NCI-H2171 (cell line): ENCODE measurements at regions not wholly inside any gene's neighbourhood (a gene's known extent, or its start where the extent isn't known, plus 50 kb on each side); places are given as distances from the start of the nearest gene placed in this dataset.
"Not testable (repeated sequence)": the region's sequence is repeated elsewhere in the genome, so short reads cannot be mapped to it uniquely, and the experiment has no call there.

Experiments
- DNase-seq: peaks from one replicate; lab custom pipeline; 2025; lab: John Stamatoyannopoulos, UW

DNA sequence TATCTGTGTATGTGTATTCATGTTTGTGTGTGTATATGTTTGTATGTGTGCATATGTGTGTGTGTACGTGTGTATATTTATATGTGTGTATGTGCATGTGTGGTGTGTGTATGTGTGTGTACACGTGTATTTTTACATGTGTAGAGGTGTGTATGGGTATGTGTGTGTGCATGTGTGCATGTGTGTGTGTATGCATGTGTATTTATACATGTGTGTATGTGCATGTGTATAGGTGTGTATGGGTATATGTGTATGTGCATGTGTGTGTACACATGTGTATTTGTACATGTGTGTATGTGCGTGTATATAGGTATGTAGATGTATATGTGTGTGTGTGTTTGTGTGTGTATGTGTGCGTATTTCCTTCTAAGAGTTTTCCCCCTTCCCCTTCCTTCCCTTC, 207.7 kb upstream of the ATP6AP2 start:
- no peak for DNase-seq

- DNase-seq = no peak
Measured at GRCh38 chrX:40371376-40371775, 209.4 kb upstream of the ATP6AP2 start.

DNA sequence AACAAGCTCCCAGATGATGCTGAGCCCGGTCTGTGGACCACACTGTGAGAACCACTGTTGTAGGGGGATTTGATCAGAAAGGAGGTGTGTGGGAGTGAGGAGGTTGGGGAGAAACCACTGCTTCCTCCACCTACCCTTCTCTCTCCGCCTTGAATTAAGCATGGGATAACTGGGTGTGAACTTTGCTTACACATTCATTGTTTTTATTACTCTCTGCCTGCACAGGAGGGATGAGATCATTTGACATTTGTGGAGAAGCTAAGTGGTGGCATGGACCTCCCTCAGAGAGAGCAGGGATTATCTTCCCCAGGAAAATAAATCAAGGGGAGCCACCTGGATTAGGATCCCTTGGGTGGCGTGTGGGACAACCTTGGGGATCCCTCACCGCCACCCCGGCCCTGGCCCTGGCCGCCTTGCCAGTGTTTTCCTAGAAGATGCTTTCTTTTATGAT, 212.1 kb upstream of the ATP6AP2 start:
- DNase-seq = no peak

GRCh38 chrX:40366661-40367060, 214.1 kb upstream of the ATP6AP2 start:
- DNase-seq = no peak

DNA sequence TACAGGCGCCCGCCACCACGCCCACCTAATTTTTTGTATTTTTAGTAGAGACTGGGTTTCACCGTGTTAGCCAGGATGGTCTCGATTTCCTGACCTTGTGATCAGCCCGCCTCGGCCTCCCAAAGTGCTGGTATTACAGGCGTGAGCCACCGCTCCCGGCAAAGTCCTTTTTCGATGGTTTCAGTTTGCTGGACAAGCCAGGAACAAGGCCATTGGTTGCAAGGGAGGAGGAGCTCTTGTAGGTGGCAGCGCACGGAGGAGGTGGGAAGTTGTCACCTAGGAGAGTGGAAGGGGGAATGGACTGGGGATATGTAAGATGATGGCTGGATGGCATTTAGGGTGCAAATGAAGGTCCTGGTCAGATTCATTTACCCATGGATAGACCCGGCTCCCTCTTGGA, 218.5 kb upstream of the ATP6AP2 start:
- DNase-seq = not testable (repeated sequence)

- no peak for DNase-seq
Measured at GRCh38 chrX:40360557-40360956, 220.2 kb upstream of the ATP6AP2 start.

DNA sequence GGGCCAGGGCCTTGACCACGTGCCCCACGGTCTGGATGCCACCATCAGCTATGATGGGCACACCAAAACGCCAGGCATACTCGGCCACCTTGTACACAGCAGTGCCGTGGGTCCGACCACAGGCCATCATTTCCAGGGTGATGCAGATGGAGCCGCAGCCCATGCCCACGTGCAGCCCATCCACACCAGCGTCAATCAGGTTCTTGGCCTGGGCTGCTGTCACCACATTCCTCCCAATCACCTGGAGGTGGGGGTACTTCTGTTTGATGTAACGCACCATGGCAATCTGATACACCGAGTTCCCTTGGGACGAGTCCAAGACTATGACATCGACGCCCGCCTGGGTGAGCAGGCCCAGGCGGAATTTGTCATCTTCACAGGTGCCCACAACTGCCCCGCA, 221.2 kb upstream of the ATP6AP2 start:
- no peak for DNase-seq

DNA sequence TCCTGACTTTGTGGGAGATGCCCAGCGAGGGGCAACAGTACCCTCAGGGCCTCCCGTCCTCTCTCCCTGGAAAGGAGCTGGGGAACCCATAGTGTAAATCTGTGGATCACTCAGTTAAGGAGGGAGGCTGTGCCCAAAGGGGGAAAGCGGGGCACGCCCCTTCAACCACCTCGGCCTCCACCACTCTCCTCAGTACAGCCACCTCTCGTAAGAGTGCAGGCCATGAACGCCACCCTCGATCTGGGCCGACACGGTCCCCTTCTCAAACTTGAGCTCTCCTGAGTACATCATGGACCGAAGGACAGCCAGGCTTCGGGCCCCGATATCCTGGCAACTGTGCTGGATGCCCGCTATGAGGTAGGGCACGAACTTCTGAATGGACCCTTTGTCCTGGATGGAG, 221.8 kb upstream of the ATP6AP2 start:
- DNase-seq = no peak

- no peak for DNase-seq
Measured at GRCh38 chrX:40349251-40349650, 231.5 kb upstream of the ATP6AP2 start.

- no peak for DNase-seq
Measured at GRCh38 chrX:40346379-40346778, 234.4 kb upstream of the ATP6AP2 start.

DNA sequence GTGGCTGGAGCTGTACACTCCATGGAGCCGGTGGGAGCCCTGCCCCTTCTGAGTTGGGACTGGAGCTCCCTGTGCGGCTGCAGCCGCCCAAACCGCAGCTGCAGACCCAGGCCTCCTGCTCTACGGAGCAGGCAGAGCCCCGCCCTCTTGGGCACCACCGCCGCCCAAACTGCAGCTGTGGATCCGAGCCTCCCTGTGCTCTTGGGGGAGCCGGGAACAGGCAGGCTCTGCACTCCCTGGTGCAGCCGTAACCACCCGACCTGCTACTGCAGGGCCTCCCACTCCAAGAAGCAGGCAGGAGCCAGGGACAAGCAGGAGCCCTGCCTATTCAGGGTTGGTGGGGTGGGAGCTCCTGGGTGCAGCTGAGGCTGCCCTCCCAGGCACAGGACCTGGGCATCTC, 237.5 kb upstream of the ATP6AP2 start:
- no peak for DNase-seq

- no peak for DNase-seq
Measured at GRCh38 chrX:40340116-40340515, 240.7 kb upstream of the ATP6AP2 start.

DNA sequence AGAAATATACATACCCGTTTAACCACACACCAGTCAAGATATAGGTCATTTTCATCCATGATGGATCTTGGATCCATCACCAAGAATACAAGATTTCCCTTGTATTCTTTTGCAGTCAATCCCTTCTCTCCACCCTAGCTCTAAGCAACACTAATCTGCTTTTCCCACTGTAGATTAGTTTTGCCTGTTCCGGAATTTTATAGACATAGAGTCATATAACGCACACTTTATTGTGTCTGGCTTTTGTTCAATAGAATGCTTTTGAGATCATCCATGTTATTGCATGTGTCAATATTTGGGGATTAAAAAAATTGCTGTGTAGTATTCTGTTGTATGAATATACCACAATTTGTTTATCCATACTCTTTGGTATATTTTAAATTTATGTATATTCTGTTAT, 235.6 kb upstream of the BCOR start:
- DNase-seq = no peak

- DNase-seq = no peak
Measured at GRCh38 chrX:40331762-40332161, 234.0 kb upstream of the BCOR start.

DNA sequence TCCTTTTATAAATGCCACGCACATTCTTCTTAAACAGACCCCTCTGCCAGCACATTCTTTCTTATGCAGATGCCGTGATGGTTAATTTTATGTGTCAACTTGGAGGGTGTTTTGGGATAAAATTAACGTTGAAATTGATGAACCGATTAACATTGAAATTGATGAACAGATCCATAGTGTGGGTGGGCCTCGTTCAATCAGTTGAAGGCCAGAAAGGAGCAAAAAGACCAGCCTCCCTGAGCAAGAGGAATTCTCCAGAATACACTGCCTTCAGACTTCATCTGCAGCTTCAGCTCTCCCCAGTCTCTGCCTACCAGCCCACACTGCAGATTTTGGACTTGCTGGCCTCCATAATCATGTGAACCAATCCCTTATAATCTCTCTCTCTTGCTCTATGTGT, 233.6 kb upstream of the BCOR start:
- no peak for DNase-seq

DNA sequence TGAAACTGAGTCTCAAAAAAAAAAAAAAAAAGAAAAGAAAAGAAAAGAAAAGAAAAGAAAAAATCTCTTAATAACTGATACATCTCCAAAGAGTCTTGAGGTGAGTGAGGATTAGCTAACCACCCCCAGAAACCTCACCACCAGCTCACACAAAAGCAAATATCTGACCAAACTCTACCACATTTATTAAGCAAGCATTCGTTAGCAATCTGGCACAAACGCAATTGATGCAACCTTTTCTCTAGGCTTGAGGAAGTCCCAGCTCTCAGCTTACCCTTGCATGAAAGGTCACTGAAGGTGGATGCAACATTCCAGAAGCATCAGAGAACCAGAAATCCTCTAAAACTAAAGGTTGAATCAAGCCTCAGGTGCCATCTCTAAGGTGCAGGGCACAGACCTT, 231.9 kb upstream of the BCOR start:
- DNase-seq = no peak

DNA sequence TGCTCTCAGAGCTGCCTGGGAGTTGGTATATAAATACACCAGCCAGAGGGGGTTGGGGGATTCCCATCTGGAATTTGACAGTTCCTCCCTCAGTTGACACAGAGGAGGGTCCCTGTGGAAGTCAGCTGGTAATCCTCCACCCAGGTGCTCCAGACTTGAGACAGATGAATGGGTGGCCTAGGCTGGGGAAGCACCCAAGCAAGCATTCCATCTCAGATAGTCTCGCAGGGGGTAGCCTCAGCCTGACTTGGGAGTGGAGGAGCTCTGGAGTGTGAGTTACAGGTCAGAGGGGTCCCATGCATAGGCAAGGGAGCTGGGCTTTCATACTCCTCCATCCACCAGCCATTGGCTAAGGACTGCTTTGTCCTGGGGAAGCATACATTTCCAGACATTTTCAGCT, 229.3 kb upstream of the BCOR start:
- DNase-seq = no peak

GRCh38 chrX:40326186-40326965, 228.6 kb upstream of the BCOR start:
- DNase-seq = no peak

- no peak for DNase-seq
Measured at GRCh38 chrX:40325161-40325560, 227.4 kb upstream of the BCOR start.

DNA sequence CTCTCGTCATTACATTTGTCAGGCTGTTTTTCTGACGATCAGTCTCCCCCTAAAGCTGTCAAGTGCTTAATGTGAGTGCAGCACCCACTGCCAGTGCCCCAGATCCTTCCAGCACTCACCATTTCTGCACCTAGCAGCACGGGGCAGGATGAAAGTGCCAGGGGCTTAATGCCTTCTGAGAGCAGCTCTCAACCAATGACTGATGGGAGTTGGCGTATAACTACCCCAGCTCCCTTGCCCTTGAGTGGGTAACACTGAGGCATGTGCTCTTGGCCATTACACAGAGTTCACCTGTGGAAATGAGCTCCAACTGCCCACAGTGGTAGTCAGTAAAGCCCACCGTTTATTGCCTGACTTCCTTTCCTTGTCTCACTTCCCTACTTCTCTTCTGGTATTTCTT, 226.2 kb upstream of the BCOR start:
- DNase-seq = no peak

DNA sequence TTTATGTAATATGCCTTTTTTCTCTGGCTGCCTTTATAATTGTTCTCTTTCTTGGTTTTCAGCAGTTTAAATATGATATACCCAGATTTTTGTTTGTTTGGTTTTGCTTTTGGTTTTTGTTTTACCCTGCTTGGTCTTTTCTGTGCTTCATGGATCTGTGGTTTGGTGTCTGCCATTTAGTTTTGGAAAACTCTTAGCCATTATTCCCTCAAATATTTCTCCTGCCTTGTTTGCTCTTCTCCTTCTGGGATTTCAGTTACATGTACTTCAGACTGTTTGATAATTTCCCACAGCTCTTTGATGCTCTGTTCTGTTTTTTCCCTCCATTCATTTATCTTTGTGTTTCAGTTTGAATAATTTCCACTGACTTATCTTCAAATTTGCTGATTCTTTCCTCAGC, 223.1 kb upstream of the BCOR start:
- DNase-seq = no peak

DNA sequence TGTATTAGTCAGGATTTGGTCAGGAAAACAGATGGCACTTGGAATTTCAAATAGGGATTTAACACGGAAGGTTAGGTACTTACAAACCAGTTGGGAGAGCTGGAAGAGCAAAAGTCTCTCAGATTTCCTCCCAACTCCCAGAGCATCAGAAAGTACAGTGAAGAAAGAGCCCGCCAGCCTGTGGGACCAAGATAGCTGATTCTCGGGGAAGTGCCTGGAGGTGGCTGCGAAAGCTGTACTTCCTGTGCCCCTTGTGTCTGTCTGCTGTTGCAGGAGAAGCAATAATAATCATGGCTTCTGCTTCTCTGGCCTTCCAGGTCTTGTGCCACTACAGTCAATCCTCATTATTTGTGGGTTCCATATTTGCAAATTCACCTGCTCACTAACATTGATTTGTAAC, 221.0 kb upstream of the BCOR start:
- DNase-seq = no peak

- DNase-seq = no peak
Measured at GRCh38 chrX:40318076-40318475, 220.3 kb upstream of the BCOR start.

DNA sequence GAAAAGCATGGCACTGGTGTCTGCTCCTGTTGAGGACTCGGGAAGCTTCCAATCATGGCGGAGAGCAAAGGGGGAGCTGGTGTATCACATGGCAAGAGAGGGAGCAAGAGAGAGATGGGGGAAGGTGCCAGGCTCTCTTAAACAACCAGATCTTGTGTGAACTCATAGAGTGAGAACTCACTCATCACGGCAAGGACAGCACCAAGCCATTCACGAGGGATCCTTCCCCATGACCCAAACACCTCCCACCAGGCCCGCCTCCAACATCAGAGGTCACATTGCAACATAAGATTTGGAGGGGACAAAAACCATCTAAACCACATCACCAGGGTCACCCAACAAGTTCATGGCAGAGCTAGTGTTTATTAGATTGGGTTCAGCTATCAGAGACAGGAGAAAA, 218.7 kb upstream of the BCOR start:
- no peak for DNase-seq
